C4-2B (cell line): ENCODE measurements at regions not wholly inside any gene's neighbourhood (a gene's known extent, or its start where the extent isn't known, plus 50 kb on each side); places are given as distances from the start of the nearest gene placed in this dataset.
A peak's percentile ranks its signal among the peaks of the same experiment; 100 is the strongest.

ENCODE experiments used
- H3K27ac ChIP-seq: fragments of 450-650 bp; 2 replicates; pipeline ENCODE4 v1.5.1; 2017
- CTCF ChIP-seq: fragments of 450-650 bp; conservative IDR thresholded peaks from 2 replicates; pipeline ENCODE4 v1.5.1; 2017; ENCODE audit warnings: mild to moderate bottlenecking
- ZFX ChIP-seq: fragments of 450-650 bp; IDR thresholded peaks from 2 replicates; pipeline ENCODE4 v1.6.1; 2017

- no peak for TF ChIP-seq ZFX
- no peak for TF ChIP-seq CTCF
- no peak overlapping the region for H3K27ac ChIP-seq
Measured at GRCh38 chr7:84497873-84498272, 303.3 kb upstream of the SEMA3A start.

- no peak overlapping the region for H3K27ac ChIP-seq
- TF ChIP-seq ZFX: no peak
- TF ChIP-seq CTCF: no peak
Measured at GRCh38 chr7:84495128-84495527, 300.5 kb upstream of the SEMA3A start.

GRCh38 chr7:84492098-84493034 is 297.8 kb upstream of the SEMA3A start:
- TF ChIP-seq CTCF (no peak), ZFX (no peak)
- H3K27ac ChIP-seq: no peak overlapping the region

- H3K27ac ChIP-seq: no peak overlapping the region
- peak; percentile 72 for TF ChIP-seq CTCF
- TF ChIP-seq ZFX: no peak
Measured at GRCh38 chr7:84490661-84491060, 296.1 kb upstream of the SEMA3A start.

GRCh38 chr7:84484502-84485079 is 290.0 kb upstream of the SEMA3A start:
- no peak overlapping the region for H3K27ac ChIP-seq
- no peak for TF ChIP-seq ZFX
- TF ChIP-seq CTCF: no peak

GRCh38 chr7:84482476-84482875 is 287.9 kb upstream of the SEMA3A start:
- no peak overlapping the region for H3K27ac ChIP-seq
- TF ChIP-seq CTCF: no peak

GRCh38 chr7:84479059-84479458 is 284.5 kb upstream of the SEMA3A start:
- TF ChIP-seq CTCF (no peak), ZFX (no peak)
- H3K27ac ChIP-seq: no peak overlapping the region
